NCI-H128 (cell line): ENCODE measurements at regions not wholly inside any gene's neighbourhood (a gene's known extent, or its start where the extent isn't known, plus 50 kb on each side); places are given as distances from the start of the nearest gene placed in this dataset.

Experiments used
- DNase-seq: peaks from one replicate; lab custom pipeline; 2025; ENCODE audit not compliant: unreplicated experiment; lab: John Stamatoyannopoulos, UW

GRCh38 chr5:143693651-143694252, 118.2 kb upstream of the HMHB1 start:
- no peak for DNase-seq

- DNase-seq, result no peak
Observed at GRCh38 chr5:143692342-143692741, 119.6 kb upstream of the HMHB1 start.

- no peak for DNase-seq
Observed at GRCh38 chr5:143691945-143692290, 120.0 kb upstream of the HMHB1 start.

DNA sequence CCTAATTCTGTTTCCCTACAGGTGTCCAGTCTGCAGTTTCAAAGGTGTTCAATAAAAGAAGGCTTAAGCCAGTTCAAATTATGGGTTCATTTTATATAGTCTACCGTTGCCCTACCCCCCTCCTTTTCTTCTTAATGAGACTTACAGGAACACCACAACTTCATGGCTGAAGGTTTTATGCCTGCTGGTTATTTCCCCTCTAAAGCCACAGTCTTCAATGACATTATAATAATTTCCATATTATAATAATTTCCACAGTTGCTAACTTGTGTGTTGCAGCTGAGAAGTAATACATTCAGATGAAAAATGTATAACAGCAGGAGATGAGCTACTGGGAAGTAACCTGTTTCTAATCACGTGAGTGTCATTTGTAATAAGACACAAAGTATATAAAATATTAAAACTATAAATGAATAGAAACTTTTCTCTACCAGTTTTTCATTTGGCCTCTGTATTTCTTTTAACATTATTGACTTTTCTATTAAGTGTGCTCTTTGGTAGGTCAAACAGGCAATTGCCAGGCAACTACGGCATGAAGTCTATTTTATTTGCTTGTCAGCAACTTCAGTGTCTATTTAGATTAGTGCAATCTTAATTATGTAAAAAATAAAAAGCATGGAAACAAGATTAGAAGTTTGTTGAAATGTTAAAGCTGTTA, 120.5 kb upstream of the HMHB1 start:
- no peak for DNase-seq

- DNase-seq, result no peak
Observed at GRCh38 chr5:143687604-143688003, 124.4 kb upstream of the HMHB1 start.

GRCh38 chr5:143685246-143685815, 126.6 kb upstream of the HMHB1 start:
- no peak for DNase-seq

- no peak for DNase-seq
Observed at GRCh38 chr5:143683459-143683858, 128.5 kb upstream of the HMHB1 start.

- no peak for DNase-seq
Observed at GRCh38 chr5:143682929-143683386, 129.0 kb upstream of the HMHB1 start.

GRCh38 chr5:143682246-143682905, 129.6 kb upstream of the HMHB1 start:
- DNase-seq, result no peak

DNA sequence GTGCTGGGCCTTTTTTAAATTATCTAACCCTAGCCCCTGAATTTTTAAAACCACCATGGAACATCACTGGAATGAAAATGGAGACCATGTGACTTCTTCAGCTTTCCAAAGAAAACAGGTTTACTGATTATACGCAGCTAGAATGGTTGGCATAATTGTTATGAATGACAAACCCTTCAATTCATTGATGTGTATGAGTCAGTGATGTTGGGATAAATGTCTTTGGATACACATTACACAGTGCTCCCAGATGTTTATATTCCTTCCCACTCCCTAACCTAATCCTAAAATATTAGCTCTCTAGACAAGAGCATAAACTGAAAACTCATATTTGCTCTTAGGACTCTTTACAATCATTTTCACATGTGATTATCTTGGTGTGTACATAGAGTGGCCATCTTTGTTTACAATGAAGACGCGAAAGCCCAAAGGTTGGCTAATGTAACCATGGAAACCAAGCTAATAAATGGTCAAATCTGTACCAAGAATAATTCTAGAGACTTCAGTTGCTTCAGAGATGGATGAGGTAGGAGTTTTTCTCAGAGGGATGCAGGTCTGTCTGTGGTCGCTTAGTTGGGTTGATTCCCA, 131.2 kb upstream of the HMHB1 start:
- DNase-seq, result no peak

DNA sequence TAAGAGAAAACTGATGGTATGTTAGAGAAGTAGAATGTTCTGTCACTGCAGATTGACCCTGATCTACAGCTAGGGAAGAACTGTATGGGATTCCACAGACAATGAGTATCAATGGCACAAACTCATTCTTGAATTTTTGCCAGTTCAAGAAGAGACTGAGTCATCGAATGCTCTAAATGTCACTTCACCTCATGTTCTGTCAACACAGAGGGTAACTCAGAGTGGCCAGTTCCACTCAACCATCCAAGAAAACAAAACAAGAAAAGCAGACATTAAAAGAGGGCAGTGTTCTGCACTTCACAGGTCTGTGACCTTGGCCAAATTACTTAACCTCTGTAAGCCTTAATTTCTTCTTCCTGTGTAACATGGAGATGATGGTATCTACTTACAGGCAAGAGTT, 132.2 kb upstream of the HMHB1 start:
- no peak for DNase-seq

GRCh38 chr5:143678148-143678905, 133.6 kb upstream of the HMHB1 start:
- no peak for DNase-seq

- no peak for DNase-seq
Observed at GRCh38 chr5:143677403-143677802, 134.6 kb upstream of the HMHB1 start.

DNA sequence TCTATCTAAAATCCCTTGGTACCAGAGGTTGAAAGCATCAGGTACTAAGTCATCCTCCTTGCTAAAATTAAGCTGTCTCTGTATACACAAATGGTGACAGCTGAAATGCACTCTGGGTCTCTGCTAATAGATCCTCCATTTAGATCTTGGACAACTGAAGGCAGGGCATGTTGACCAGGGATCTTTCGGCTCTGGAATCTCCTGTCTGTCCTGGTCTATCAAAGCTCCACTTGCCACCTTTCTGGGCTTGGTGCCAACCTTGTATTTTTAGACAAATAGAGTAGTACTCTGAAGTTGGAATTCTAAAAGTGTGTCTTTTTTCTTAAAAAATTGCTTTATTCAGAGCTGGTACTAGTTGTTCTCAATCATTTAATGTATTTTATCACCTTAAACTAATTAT, 135.2 kb upstream of the HMHB1 start:
- DNase-seq, result no peak

GRCh38 chr5:143674469-143674786, 137.5 kb upstream of the HMHB1 start:
- DNase-seq, result no peak

GRCh38 chr5:143673676-143674468, 138.1 kb upstream of the HMHB1 start:
- DNase-seq, result no peak

DNA sequence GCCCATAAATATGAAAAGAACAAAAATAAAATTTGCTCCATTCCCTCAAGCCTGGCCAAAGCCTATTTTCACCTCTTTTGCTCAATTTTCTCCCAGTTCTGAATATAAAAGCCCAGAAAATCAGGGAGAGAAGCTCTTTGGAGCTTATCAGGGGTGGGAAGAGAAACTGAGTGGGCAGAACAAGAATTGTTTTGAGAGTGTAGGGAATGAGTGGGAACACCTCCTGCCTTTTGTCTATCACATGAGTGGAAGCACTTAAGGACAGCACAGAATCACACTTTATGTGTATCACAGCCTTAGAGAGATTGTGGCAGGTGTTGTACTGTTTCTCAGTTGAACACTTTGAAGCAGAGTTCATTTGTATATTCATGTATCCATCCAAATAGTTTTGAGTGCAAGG, 139.2 kb upstream of the HMHB1 start:
- DNase-seq, result no peak

GRCh38 chr5:143671674-143672569, 140.0 kb upstream of the HMHB1 start:
- DNase-seq, result no peak

GRCh38 chr5:143671021-143671420, 140.9 kb upstream of the HMHB1 start:
- DNase-seq, result no peak
